SK-N-SH treated with all-trans-retinoic acid at 6 μM for 48 hours (cell line): ENCODE measurements at regions not wholly inside any gene's neighbourhood (a gene's known extent, or its start where the extent isn't known, plus 50 kb on each side); places are given as distances from the start of the nearest gene placed in this dataset.

Experiments used
- ARNTL ChIP-seq: fragments of 450-650 bp; formaldehyde crosslinking; IDR thresholded peaks from 2 replicates; pipeline ENCODE4 v1.5.0; 2020; ENCODE audit warnings: low read depth, mild to moderate bottlenecking, moderate library complexity, borderline replicate concordance
- BACH2 ChIP-seq: fragments of 250-450 bp; sonication (Bioruptor Pico); IDR thresholded peaks from 2 replicates; pipeline ENCODE4 v1.9.0; 2021; ENCODE audit warnings: mild to moderate bottlenecking, borderline replicate concordance
- CSDC2 ChIP-seq: fragments of 250-450 bp; sonication (Bioruptor Pico); IDR thresholded peaks from 2 replicates; pipeline ENCODE4 v1.5.0; 2020; ENCODE audit warnings: mild to moderate bottlenecking, moderate library complexity
- ESRRG ChIP-seq: fragments of 250-450 bp; sonication (Bioruptor Pico); IDR thresholded peaks from 2 replicates; pipeline ENCODE4 v1.6.1; 2021; ENCODE audit warnings: mild to moderate bottlenecking
- SNAI2 ChIP-seq: fragments of 250-450 bp; sonication (Bioruptor Pico); IDR thresholded peaks from 2 replicates; pipeline ENCODE4 v1.5.0; 2020; ENCODE audit warnings: mild to moderate bottlenecking, moderate library complexity
- TCF4 ChIP-seq: fragments of 250-450 bp; sonication (Bioruptor Pico); IDR thresholded peaks from 2 replicates; pipeline ENCODE4 v1.8.0; 2021; ENCODE audit warnings: mild to moderate bottlenecking, moderate library complexity, borderline replicate concordance
- TSHZ2 ChIP-seq: fragments of 250-450 bp; sonication (Bioruptor Pico); IDR thresholded peaks from 2 replicates; pipeline ENCODE4 v1.5.0; 2020; ENCODE audit warnings: mild to moderate bottlenecking, moderate library complexity
- ZFP3 ChIP-seq: fragments of 250-450 bp; sonication (Bioruptor Pico); IDR thresholded peaks from 2 replicates; pipeline ENCODE4 v1.5.0; 2020; ENCODE audit warnings: mild to moderate bottlenecking, moderate library complexity
- ZNF70 ChIP-seq: fragments of 450-650 bp; formaldehyde crosslinking; IDR thresholded peaks from 2 replicates; pipeline ENCODE4 v1.5.0; 2020; ENCODE audit warnings: mild to moderate bottlenecking, moderate library complexity
- ZNF8 ChIP-seq: fragments of 450-650 bp; formaldehyde crosslinking; IDR thresholded peaks from 2 replicates; pipeline ENCODE4 v1.5.0; 2020; ENCODE audit warnings: mild to moderate bottlenecking, moderate library complexity
- TF ChIP-seq, protein P1 (sequence below): fragments of 250-450 bp; sonication (Bioruptor Pico); IDR thresholded peaks from 2 replicates; pipeline ENCODE4 v1.8.0; 2021; ENCODE audit warnings: low read depth, mild to moderate bottlenecking, moderate library complexity, borderline replicate concordance
- TF ChIP-seq, protein P2 (sequence below): fragments of 250-450 bp; sonication (Bioruptor Pico); IDR thresholded peaks from 2 replicates; pipeline ENCODE4 v1.8.0; 2020; ENCODE audit warnings: mild to moderate bottlenecking, moderate library complexity, borderline replicate concordance

DNA sequence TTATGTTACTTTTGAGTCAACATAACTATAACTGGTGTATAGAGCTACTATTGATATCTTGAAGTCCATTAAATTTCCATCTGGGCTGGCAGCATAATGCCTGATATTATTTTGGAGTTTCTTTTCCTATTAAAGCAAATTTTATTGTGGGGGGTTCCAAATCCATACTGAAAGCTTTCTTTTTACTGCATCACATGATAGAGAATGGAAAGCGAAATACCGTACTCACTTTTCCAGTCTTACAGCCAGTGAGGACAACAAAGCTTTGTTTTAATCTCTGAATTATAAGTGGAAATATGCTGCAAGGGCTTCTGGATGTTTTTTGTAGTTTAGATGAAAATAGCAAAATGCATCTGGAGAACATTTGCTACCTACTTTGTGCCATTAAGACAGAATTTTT is 477.5 kb upstream of the SEMA3D start:
- no peak for TF ChIP-seq ZFP3 (CRISPR knock-in tag)
- no peak for TF ChIP-seq SNAI2 (CRISPR knock-in tag)
- TF ChIP-seq BACH2 (CRISPR knock-in tag), result no peak
- TF ChIP-seq ZNF8, result no peak
- no peak for TF ChIP-seq CSDC2 (CRISPR knock-in tag)
- no peak for TF ChIP-seq TSHZ2
- no peak for TF ChIP-seq ARNTL
- TF ChIP-seq, protein P1, sequence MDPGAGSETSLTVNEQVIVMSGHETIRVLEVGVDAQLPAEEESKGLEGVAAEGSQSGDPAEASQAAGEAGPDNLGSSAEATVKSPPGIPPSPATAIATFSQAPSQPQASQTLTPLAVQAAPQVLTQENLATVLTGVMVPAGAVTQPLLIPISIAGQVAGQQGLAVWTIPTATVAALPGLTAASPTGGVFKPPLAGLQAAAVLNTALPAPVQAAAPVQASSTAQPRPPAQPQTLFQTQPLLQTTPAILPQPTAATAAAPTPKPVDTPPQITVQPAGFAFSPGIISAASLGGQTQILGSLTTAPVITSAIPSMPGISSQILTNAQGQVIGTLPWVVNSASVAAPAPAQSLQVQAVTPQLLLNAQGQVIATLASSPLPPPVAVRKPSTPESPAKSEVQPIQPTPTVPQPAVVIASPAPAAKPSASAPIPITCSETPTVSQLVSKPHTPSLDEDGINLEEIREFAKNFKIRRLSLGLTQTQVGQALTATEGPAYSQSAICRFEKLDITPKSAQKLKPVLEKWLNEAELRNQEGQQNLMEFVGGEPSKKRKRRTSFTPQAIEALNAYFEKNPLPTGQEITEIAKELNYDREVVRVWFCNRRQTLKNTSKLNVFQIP (CRISPR knock-in tag), result no peak
- no peak for TF ChIP-seq ESRRG
- TF ChIP-seq, protein P2, sequence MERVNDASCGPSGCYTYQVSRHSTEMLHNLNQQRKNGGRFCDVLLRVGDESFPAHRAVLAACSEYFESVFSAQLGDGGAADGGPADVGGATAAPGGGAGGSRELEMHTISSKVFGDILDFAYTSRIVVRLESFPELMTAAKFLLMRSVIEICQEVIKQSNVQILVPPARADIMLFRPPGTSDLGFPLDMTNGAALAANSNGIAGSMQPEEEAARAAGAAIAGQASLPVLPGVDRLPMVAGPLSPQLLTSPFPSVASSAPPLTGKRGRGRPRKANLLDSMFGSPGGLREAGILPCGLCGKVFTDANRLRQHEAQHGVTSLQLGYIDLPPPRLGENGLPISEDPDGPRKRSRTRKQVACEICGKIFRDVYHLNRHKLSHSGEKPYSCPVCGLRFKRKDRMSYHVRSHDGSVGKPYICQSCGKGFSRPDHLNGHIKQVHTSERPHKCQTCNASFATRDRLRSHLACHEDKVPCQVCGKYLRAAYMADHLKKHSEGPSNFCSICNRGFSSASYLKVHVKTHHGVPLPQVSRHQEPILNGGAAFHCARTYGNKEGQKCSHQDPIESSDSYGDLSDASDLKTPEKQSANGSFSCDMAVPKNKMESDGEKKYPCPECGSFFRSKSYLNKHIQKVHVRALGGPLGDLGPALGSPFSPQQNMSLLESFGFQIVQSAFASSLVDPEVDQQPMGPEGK, result no peak
- no peak for TF ChIP-seq TCF4
- no peak for TF ChIP-seq ZNF70 (CRISPR knock-in tag)
